ENCODE measurements at regions not wholly inside any gene's neighbourhood (a gene's known extent, or its start where the extent isn't known, plus 50 kb on each side); places are given as distances from the start of the nearest gene placed in this dataset.

DNA sequence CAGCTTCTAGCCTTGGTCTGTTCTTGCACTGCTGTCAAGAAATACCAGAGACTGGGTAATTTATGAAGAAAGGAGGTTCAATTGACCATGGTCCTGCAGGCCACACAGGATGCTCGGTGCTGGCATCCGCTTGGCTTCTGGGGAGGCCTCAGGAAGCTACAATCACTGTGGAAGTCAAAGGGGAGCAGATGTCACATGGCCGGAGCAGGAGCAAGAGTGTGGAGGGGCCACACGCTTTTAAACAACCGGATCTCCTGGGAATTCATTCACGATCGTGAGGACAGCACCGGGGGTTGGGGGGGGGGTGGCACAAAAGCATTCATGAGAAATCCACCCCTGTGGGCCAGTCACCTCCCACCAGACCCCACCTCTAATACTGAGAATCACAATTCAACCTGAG lies 850.4 kb upstream of the SALL3 start:
- no peaks in the 10 kb centered on the region for H3K4me1 Mint-ChIP-seq (ENCODE audit: low read depth)
- DNase-seq: no peak
- POLR2A ChIA-PET: no interaction called here
- H3K27me3 Mint-ChIP-seq (ENCODE audit: low read depth): no peaks in the 10 kb centered on the region
- CTCF ChIA-PET: no interaction called here
- no peak overlapping the region for H3K4me3 Mint-ChIP-seq
- H3K27ac Mint-ChIP-seq: no peak overlapping the region
- no peak for ATAC-seq
- H3K36me3 Mint-ChIP-seq (ENCODE audit: low read depth): no peaks in the 10 kb centered on the region
- peaks cover 7% of the 10 kb centered on the region for H3K9me3 Mint-ChIP-seq (ENCODE audit: insufficient read depth)

GRCh38 chr18:78130232-78131195 lies 849.1 kb upstream of the SALL3 start:
- Mint-ChIP-seq H3K36me3 (ENCODE audit: low read depth) (no peaks in the 10 kb centered on the region), H3K4me3 (no peak overlapping the region), H3K27ac (no peak overlapping the region), H3K27me3 (ENCODE audit: low read depth) (no peaks in the 10 kb centered on the region), H3K9me3 (ENCODE audit: insufficient read depth) (peaks cover 7% of the 10 kb centered on the region), H3K4me1 (ENCODE audit: low read depth) (no peaks in the 10 kb centered on the region)
- ATAC-seq: no peak
- ChIA-PET POLR2A (no interaction called here), CTCF (no interaction called here)
- DNase-seq: no peak

GRCh38 chr18:78133729-78134128 lies 845.9 kb upstream of the SALL3 start:
- no peaks in the 10 kb centered on the region for H3K36me3 Mint-ChIP-seq (ENCODE audit: low read depth)
- no peaks in the 10 kb centered on the region for H3K9me3 Mint-ChIP-seq (ENCODE audit: insufficient read depth)
- H3K4me3 Mint-ChIP-seq: no peak overlapping the region
- POLR2A ChIA-PET: no interaction called here
- ATAC-seq (no peak), DNase-seq (no peak)
- H3K27ac Mint-ChIP-seq: no peak overlapping the region
- CTCF ChIA-PET: no interaction called here
- H3K27me3 Mint-ChIP-seq (ENCODE audit: low read depth): no peaks in the 10 kb centered on the region
- H3K4me1 Mint-ChIP-seq (ENCODE audit: low read depth): no peaks in the 10 kb centered on the region

DNA sequence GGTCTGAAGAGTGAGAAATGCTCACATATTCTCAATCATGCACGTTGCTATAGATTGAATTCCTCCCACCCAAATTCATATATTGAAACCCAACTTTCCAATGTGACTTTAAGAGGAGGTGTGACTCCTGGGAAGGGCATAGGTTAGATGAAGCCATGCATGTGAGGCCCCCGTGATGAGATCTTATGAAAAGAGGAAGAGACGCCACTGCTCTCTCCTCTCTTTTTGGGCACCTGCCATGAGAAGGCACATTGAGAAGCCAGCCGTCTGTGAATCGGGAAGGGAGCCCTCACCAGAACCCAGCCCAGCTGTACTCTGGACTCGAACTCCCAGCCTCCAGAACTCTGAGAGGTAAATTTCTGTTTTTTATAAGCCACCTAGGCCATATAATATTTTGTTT lies 842.6 kb upstream of the SALL3 start:
- Mint-ChIP-seq H3K27ac (no peak overlapping the region), H3K36me3 (ENCODE audit: low read depth) (no peaks in the 10 kb centered on the region), H3K4me3 (no peak overlapping the region), H3K27me3 (ENCODE audit: low read depth) (peaks cover 1% of the 10 kb centered on the region), H3K9me3 (ENCODE audit: insufficient read depth) (no peaks in the 10 kb centered on the region), H3K4me1 (ENCODE audit: low read depth) (no peaks in the 10 kb centered on the region)
- CTCF ChIA-PET: no interaction called here
- ATAC-seq (no peak), DNase-seq (no peak)
- POLR2A ChIA-PET: no interaction called here

DNA sequence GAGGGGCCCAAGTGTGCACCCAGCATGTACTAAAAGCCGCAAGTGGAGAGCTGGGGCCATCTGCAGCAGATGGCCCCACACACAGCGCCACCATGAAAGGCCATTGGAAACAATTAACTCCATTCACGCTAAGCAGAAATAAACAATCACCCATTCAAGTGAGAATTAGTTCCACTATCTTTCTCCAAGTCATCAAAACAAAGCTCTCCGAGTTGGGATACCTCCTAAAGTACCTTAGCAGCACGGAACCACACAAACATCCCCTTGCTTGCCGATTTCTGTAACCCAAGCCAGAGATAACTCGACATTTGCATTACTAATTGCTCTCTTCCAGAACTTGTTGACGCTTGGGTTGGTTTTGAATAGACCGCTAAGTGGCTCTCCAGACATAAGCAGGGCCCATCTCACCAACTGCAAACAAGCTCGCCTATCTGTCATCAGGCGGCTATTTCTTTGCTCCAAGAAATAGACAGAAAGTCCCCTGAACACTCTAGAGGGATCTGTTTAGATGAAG lies 840.6 kb upstream of the SALL3 start:
- Mint-ChIP-seq H3K9me3 (ENCODE audit: insufficient read depth) (no peaks in the 10 kb centered on the region), H3K27ac (no peak overlapping the region), H3K36me3 (ENCODE audit: low read depth) (no peaks in the 10 kb centered on the region), H3K4me1 (ENCODE audit: low read depth) (no peaks in the 10 kb centered on the region), H3K27me3 (ENCODE audit: low read depth) (peaks cover 1% of the 10 kb centered on the region), H3K4me3 (no peak overlapping the region)
- CTCF ChIA-PET: no interaction called here
- POLR2A ChIA-PET: no interaction called here
- DNase-seq (no peak), ATAC-seq (no peak)

GRCh38 chr18:78140294-78140693 lies 839.3 kb upstream of the SALL3 start:
- DNase-seq: no peak
- CTCF ChIA-PET: no interaction called here
- POLR2A ChIA-PET: no interaction called here
- H3K27ac Mint-ChIP-seq: no peak overlapping the region
- no peaks in the 10 kb centered on the region for H3K36me3 Mint-ChIP-seq (ENCODE audit: low read depth)
- H3K4me1 Mint-ChIP-seq (ENCODE audit: low read depth): no peaks in the 10 kb centered on the region
- peaks cover 1% of the 10 kb centered on the region for H3K27me3 Mint-ChIP-seq (ENCODE audit: low read depth)
- no peak for ATAC-seq
- H3K4me3 Mint-ChIP-seq: no peak overlapping the region
- no peaks in the 10 kb centered on the region for H3K9me3 Mint-ChIP-seq (ENCODE audit: insufficient read depth)

GRCh38 chr18:78144669-78145068 lies 834.9 kb upstream of the SALL3 start:
- Mint-ChIP-seq H3K27me3 (ENCODE audit: low read depth) (peaks cover 1% of the 10 kb centered on the region), H3K9me3 (ENCODE audit: insufficient read depth) (no peaks in the 10 kb centered on the region), H3K4me1 (ENCODE audit: low read depth) (no peaks in the 10 kb centered on the region), H3K27ac (no peak overlapping the region), H3K4me3 (no peak overlapping the region), H3K36me3 (ENCODE audit: low read depth) (no peaks in the 10 kb centered on the region)
- no peak for DNase-seq
- POLR2A ChIA-PET: no interaction called here
- CTCF ChIA-PET: no interaction called here
- no peak for ATAC-seq

DNA sequence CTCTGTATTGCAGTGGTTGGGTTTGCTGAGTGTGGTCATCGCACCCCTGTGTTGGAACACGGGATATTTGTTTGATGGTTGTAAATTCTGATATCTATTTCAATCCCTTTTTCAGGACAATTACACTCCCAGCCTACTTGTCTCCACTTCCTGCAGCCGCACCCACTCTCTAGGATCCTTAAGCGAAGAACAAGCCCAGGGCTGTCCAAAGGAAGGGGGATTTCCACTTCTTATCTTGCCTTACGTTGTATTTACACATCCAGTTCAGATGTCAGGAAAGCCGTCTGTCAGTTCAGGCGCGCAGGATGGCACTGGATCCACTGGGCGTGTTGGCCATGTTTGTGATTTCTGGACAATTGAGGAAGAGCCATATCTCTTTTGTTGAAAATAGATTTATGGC lies 834.5 kb upstream of the SALL3 start:
- ChIA-PET POLR2A (no interaction called here), CTCF (no interaction called here)
- Mint-ChIP-seq H3K4me1 (ENCODE audit: low read depth) (no peaks in the 10 kb centered on the region), H3K27me3 (ENCODE audit: low read depth) (peaks cover under 1% of the 10 kb centered on the region), H3K9me3 (ENCODE audit: insufficient read depth) (no peaks in the 10 kb centered on the region), H3K4me3 (no peak overlapping the region), H3K36me3 (ENCODE audit: low read depth) (no peaks in the 10 kb centered on the region), H3K27ac (no peak overlapping the region)
- ATAC-seq (no peak), DNase-seq (no peak)

DNA sequence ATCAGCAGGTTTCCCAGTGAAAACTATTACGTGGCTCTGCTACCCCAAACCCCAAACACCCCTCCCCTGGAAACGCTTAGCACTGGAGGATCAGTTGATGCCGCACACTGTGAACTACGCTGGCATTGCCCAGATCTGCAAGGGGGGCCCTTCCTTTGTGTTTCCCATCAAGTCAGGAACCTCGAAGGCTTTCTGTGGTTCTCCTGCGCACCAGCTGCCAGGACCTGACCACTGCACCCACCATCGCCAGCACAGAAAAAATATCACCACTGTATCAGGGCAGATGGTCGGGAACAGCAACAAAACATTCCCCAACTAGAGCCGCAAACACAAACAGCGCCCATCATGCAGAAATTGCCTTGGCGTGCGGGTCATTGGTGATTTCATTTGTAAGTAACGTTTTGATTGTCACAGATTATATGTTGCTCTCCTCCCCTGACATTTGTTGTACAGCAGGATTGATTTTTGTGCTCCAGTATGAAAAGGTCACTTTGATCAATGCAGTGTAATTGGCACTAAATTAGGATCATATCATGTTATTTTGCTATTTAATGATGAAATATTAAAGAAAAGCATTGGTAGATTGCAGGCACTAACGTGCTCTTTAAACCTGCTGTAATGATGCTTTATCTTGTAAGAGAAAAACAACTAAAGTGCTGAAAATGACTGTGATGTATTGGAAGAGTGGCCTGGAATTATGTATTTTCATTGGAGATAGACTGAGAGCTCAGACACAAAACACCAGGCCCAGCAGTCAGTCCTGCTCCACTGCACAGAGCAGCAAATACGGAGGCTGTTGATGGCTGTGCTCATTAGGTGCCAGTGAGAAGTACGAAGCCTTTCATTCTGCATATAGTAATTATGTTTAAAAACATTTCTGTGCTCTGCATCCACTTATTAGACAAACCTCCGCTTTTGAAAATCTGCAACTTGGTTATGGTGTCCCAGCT lies 833.2 kb upstream of the SALL3 start:
- Mint-ChIP-seq H3K4me1 (ENCODE audit: low read depth) (no peaks in the 10 kb centered on the region), H3K9me3 (ENCODE audit: insufficient read depth) (no peaks in the 10 kb centered on the region), H3K36me3 (ENCODE audit: low read depth) (no peaks in the 10 kb centered on the region), H3K27ac (no peak overlapping the region), H3K4me3 (no peak overlapping the region), H3K27me3 (ENCODE audit: low read depth) (no peaks in the 10 kb centered on the region)
- no peak for DNase-seq
- no peak for ATAC-seq
- ChIA-PET CTCF (no interaction called here), POLR2A (no interaction called here)

DNA sequence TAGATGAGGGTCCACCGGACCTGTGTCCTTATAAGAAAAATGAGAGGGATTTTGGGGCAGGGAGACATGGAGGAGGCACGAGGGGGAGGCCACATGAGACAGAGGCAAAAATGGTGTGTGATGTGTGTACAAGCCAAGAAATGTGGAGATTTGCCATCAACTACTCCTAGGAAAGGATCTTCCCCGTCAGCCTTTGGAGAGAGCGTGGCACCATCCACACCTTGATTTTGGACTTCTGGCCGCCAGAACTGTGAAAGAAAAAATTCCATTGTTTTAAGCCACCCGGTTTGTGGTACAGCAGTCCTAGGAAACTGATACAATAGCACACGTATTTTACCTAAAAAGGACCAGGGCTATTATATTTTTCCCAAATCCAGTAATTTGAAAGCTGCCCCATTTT lies 829.0 kb upstream of the SALL3 start:
- no peaks in the 10 kb centered on the region for H3K9me3 Mint-ChIP-seq (ENCODE audit: insufficient read depth)
- no peaks in the 10 kb centered on the region for H3K36me3 Mint-ChIP-seq (ENCODE audit: low read depth)
- H3K4me3 Mint-ChIP-seq: no peak overlapping the region
- no peak overlapping the region for H3K27ac Mint-ChIP-seq
- CTCF ChIA-PET: no interaction called here
- DNase-seq (no peak), ATAC-seq (no peak)
- no peaks in the 10 kb centered on the region for H3K27me3 Mint-ChIP-seq (ENCODE audit: low read depth)
- no peaks in the 10 kb centered on the region for H3K4me1 Mint-ChIP-seq (ENCODE audit: low read depth)
- POLR2A ChIA-PET: no interaction called here

DNA sequence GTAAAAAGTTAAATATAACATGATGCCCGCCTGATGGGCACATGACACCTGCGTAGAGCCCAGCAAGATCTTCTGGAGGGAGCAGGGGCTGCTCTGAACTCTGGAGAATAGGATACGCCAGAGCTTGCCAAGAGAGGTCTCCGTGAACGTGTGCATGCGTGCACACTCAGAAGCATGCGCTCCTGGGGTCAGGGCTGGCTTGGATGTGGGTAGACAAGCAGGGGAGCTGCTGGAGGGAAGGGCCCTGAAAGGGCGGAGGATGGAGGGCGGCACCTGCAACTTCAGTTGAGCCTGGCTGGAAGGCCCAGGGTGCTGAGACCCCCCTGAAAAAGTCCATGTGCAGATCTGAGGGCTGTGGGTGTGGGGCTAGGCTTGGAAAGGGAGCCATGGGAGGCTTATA lies 828.4 kb upstream of the SALL3 start:
- ChIA-PET POLR2A (no interaction called here), CTCF (no interaction called here)
- Mint-ChIP-seq H3K36me3 (ENCODE audit: low read depth) (no peaks in the 10 kb centered on the region), H3K4me1 (ENCODE audit: low read depth) (no peaks in the 10 kb centered on the region), H3K27me3 (ENCODE audit: low read depth) (no peaks in the 10 kb centered on the region), H3K4me3 (no peak overlapping the region), H3K9me3 (ENCODE audit: insufficient read depth) (no peaks in the 10 kb centered on the region), H3K27ac (no peak overlapping the region)
- no peak for ATAC-seq
- DNase-seq: no peak

DNA sequence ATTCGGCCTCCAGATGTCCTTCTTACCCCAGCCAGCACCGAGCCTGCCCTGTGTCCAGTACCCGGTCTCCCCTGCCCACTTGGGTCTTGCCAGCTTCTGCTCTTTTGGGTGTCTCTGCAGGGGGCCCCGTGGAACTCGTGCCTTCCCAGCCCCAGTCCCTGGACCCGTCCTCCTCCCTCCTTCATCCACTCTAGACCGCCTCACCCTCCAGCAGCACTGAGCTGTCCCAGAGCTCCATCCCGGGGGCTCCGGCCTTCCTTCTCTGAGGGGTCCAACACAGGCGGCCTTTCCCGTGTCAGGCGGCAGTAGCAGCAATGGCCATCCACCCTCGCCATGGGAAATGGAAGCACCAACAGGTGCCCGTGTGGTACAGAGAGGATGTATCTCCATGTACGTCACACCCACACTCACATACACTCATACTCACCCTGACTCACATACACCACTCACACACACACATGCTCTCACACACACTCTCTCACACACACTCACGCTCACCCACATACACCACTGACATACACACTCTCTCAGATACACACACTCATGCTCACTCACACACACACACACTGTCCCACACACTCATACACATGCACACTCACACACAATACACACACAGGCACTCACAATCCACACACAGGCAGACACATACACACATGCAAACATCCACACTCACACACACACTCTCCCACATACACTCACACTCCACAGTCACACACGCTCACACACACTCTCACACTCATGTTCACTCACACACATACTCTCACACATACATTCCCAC lies 827.5 kb upstream of the SALL3 start:
- Mint-ChIP-seq H3K9me3 (ENCODE audit: insufficient read depth) (no peaks in the 10 kb centered on the region), H3K27me3 (ENCODE audit: low read depth) (no peaks in the 10 kb centered on the region), H3K36me3 (ENCODE audit: low read depth) (no peaks in the 10 kb centered on the region), H3K4me3 (no peak overlapping the region), H3K27ac (no peak overlapping the region), H3K4me1 (ENCODE audit: low read depth) (no peaks in the 10 kb centered on the region)
- DNase-seq (no peak), ATAC-seq (no peak)
- ChIA-PET POLR2A (no interaction called here), CTCF (no interaction called here)

Measured in activated CD8-positive, alpha-beta T cell treated with anti-CD3 and anti-CD28 coated beads, Interleukin-2, amount 10 ng/mL, durations not matched to agents 7 days and 5 days (primary cell).